ENCODE measurements at regions not wholly inside any gene's neighbourhood (a gene's known extent, or its start where the extent isn't known, plus 50 kb on each side); places are given as distances from the start of the nearest gene placed in this dataset. TPM values are rescaled to one million over a fixed set of nuclear protein-coding genes. Genes with fewer than 3 reads are reported as not detected.

Small RNA genes in the stretch of these regions (small RNA-seq; reads per million reads assigned to genes)
- not detected for gene MIR4477B
- gene PTGER4P3 = not detected
- not detected for gene RNA5SP284

Measured in osteoblast (primary cell).